HG02981 (cell line): ENCODE measurements at regions not wholly inside any gene's neighbourhood (a gene's known extent, or its start where the extent isn't known, plus 50 kb on each side); places are given as distances from the start of the nearest gene placed in this dataset.

Experiments
- ATAC-seq: cut with Tn5 transposase; IDR thresholded peaks from one replicate; pipeline ENCODE4 v1.9.1; 2021; ENCODE audit warnings: mild to moderate bottlenecking, moderate library complexity; ENCODE audit not compliant: unreplicated experiment

GRCh38 chr22:22433770-22434169 is 74.8 kb downstream of the ZNF280B start:
- no peak for ATAC-seq
